Esophagus muscularis mucosa (tissue), 4 donors: ENCODE measurements at regions not wholly inside any gene's neighbourhood (a gene's known extent, or its start where the extent isn't known, plus 50 kb on each side); places are given as distances from the start of the nearest gene placed in this dataset.

Source experiments
- DNase-seq: peaks from one replicate; pipeline ENCODE4 v3.0.0-alpha.2; 2017; ENCODE audit errors: extremely low spot score
- H3K27ac ChIP-seq, 4 donors: fragments of 200-600 bp; sonication (generic); replicated peaks in 1 of 4; 1 replicate in 3 of 4; 2 replicates in 1 of 4; pipeline ENCODE4 v1.5.1; 2016 to 2019; ENCODE audit warnings: mild to moderate bottlenecking in 1 of 4
- H3K27me3 ChIP-seq, 4 donors: fragments of 200-600 bp; sonication (generic); one replicate each; pipeline versions ENCODE4 v1.5.1 to v1.6.0; 2016 to 2019
- H3K36me3 ChIP-seq, 4 donors: fragments of 200-600 bp; sonication (generic); one replicate each; pipeline ENCODE4 v1.5.1; 2016 to 2019
- H3K4me1 ChIP-seq, 4 donors: fragments of 200-600 bp; sonication (generic); one replicate each; pipeline ENCODE4 v1.5.1; 2016 to 2019
- H3K4me3 ChIP-seq, 4 donors: fragments of 200-600 bp; sonication (generic); 1 replicate in 2 of 4; 2 replicates in 2 of 4; pipeline ENCODE4 v1.5.1; 2016 to 2019; ENCODE audit warnings: mild to moderate bottlenecking in 4 of 4, moderate library complexity in 1 of 4
- H3K9me3 ChIP-seq, 4 donors: fragments of 200-600 bp; sonication (generic); 1 replicate in 3 of 4; 2 replicates in 1 of 4; pipeline ENCODE4 v1.5.1; 2016 to 2019
- CTCF ChIP-seq, 3 experiments: fragments of 200-600 bp in 2 of 3; fragments of 450-650 bp in 1 of 3; sonication (generic) in 2 of 3; IDR thresholded peaks; one replicate each; pipeline ENCODE4 v1.5.1; 2017 to 2019; ENCODE audit warnings: antibody characterized with exemption in 3 of 3, mild to moderate bottlenecking in 2 of 3, moderate library complexity in 1 of 3
- EP300 ChIP-seq: sonication (generic); formaldehyde crosslinking; IDR thresholded peaks from one replicate; pipeline ENCODE4 v1.6.1; 2017; ENCODE audit warnings: antibody characterized with exemption
- POLR2A ChIP-seq: fragments of 450-650 bp; IDR thresholded peaks from one replicate; pipeline ENCODE4 v1.6.1; 2017; ENCODE audit warnings: antibody characterized with exemption, moderate library complexity, mild to moderate bottlenecking, low read depth
- POLR2AphosphoS5 ChIP-seq, 2 donors: sonication (generic); formaldehyde crosslinking; IDR thresholded peaks; one replicate each; pipeline ENCODE4 v1.6.1; 2017; ENCODE audit warnings: antibody characterized with exemption in 2 of 2
- WGBS: methylation state at CpG from one replicate; pipeline ENCODE4 v1.1.5; 2018; 5-methylcytosine and 5-hydroxymethylcytosine counted together
- intact Hi-C: fragments of 100-400 bp; cut with DNase I; formaldehyde crosslinking; loops from one replicate; pipeline ENCODE4 v1.15.1; 2023

GRCh38 chr6:168201383-168201782 is 118.2 kb downstream of the DACT2 start:
- no peak overlapping the region for H3K27ac ChIP-seq
- intact Hi-C loops, result no loop called here
- no peak for DNase-seq
- peaks cover 0 to 12% (median 0%) of the 10 kb centered on the region in 4 donors for H3K27me3 ChIP-seq
- no peaks in the 10 kb centered on the region for H3K4me1 ChIP-seq
- H3K9me3 ChIP-seq, result no peaks in the 10 kb centered on the region
- H3K36me3 ChIP-seq, result no peaks in the 10 kb centered on the region
- no peak overlapping the region for H3K4me3 ChIP-seq
- 51% methylated on average over 7 of the region's 7 CpGs for WGBS
- TF ChIP-seq POLR2A (no peak), CTCF (IDR thresholded peaks at IDR 0.05) (no peak), EP300 (no peak), POLR2AphosphoS5 (IDR thresholded peaks at IDR 0.05) (no peak)

- H3K36me3 ChIP-seq, result no peaks in the 10 kb centered on the region
- TF ChIP-seq CTCF (IDR thresholded peaks at IDR 0.05) (no peak), EP300 (no peak), POLR2A (no peak)
- H3K27me3 ChIP-seq, result peaks cover 0 to 12% (median 0%) of the 10 kb centered on the region in 4 donors
- DNase-seq, result no peak
- no peaks in the 10 kb centered on the region for H3K4me1 ChIP-seq
- no peak overlapping the region for H3K27ac ChIP-seq
- intact Hi-C loops, result no loop called here
- WGBS, result 92% methylated on average over 7 of the region's 8 CpGs
- no peaks in the 10 kb centered on the region for H3K9me3 ChIP-seq
- H3K4me3 ChIP-seq, result no peak overlapping the region
Measured at GRCh38 chr6:168200571-168201134, 118.9 kb downstream of the DACT2 start.

DNA sequence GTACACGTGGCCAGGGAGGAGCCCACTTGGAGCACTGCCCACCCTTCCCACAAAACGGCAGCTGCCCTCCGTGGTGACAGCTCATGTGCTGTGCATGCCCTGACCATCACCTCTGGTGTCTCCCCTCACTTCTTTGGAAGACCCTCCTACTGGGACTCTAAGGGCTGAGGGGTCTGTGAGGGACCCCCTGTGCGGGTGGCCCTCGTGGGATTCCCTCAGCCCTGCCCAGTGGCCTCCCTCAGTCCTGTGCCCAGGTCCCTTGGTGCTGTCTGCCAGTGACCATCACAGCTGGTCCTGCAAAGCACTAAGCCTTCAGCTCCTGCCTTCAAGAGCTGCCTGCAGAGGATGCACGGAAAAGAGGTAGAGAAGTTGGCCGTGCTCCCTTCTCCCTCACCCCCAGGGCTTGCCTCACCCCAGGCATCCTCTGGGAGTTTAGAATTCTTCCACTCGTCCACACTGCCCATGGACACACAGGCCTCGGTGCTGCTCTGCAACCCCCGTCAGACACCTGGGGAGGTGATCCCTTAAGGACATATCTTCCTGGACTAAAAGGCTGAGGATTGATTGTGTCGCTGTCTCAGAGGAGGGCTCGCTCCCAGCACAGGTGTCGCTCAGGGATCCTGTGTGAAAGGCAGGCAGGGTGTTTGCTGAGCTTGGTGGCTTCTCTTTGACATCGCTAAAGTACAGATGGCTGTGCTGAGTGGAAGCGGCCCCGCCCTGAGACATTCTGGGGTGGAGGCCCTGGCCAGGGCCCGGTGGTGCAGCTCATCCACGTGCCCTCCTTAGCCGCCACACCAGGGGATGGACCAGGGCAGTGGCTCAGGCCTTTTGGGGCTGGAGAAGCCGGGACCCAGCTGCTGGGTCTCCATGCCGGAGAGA is 119.5 kb upstream of the FRMD1 start:
- no peak for DNase-seq
- TF ChIP-seq CTCF (IDR thresholded peaks at IDR 0.05) (no peak), POLR2AphosphoS5 (IDR thresholded peaks at IDR 0.05) (no peak), EP300 (no peak)
- peaks cover 0 to 32% (median 0%) of the 10 kb centered on the region in 4 donors for H3K27me3 ChIP-seq
- intact Hi-C loops, result no loop called here
- H3K9me3 ChIP-seq, result no peaks in the 10 kb centered on the region
- WGBS, result 89% methylated on average over 14 of the region's 21 CpGs
- H3K36me3 ChIP-seq, result no peaks in the 10 kb centered on the region
- no peak overlapping the region for H3K4me3 ChIP-seq
- H3K27ac ChIP-seq, result no peak overlapping the region
- no peaks in the 10 kb centered on the region for H3K4me1 ChIP-seq

DNA sequence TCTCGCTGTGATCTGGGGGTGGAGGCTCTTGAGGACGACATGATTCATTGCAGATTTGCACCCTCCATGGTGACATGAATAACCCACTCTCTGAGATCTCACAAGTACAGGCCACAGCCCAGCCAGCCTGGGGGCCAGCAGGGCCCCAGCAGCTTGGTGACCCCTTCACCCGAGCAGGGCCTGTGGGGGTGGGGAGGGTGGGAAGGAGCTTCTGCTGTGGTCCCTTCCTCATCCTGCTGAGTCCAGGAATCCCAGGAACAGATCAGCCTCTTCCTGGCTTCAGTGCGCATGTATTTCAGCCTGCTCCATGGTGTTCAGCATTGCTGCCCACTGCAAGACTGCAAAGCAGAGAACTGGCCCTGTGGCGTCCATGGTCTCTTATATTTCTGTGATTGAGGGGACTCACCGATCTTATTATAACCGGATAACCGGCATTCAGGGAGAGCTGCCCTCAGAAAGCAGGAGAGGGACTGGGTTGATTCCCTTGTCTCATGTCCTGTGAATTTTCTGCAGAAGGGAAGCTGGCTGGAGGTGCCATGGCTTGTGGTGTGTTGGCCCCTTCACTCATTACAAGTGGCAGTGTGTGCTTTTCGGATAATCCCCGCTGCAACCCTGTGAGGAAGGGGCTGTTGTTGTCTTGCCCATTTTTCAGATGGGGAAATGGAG is 118.8 kb upstream of the FRMD1 start:
- Histone ChIP-seq H3K4me1 (no peaks in the 10 kb centered on the region), H3K4me3 (no peak overlapping the region), H3K27ac (no peak overlapping the region), H3K36me3 (no peaks in the 10 kb centered on the region), H3K9me3 (no peaks in the 10 kb centered on the region), H3K27me3 (peaks cover 0 to 38% (median 0%) of the 10 kb centered on the region in 4 donors)
- 99% methylated on average over 9 of the region's 10 CpGs for WGBS
- intact Hi-C loops, result no loop called here
- no peak for DNase-seq
- TF ChIP-seq EP300 (no peak), CTCF (IDR thresholded peaks at IDR 0.05) (no peak), POLR2A (no peak), POLR2AphosphoS5 (IDR thresholded peaks at IDR 0.05) (no peak)
